ENCODE measurements at regions not wholly inside any gene's neighbourhood (a gene's known extent, or its start where the extent isn't known, plus 50 kb on each side); places are given as distances from the start of the nearest gene placed in this dataset.

DNA sequence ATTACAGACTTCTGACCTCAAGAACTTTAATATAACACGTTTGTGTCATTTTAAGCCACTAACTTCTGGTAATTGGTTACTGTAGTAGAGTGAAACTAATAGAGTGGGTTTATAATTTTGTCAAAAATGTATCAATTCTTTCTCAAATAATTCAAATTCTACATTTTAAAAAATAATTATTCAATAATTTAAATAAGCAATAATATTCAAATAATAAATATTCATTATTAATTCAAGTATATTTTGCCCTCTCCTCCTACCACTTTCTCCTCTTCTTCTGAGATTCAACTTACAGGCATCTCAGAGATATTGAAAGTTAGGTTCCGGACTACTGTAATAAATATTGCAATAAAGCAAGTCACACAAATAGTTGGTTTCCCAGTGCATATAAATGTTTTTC, 1107.1 kb downstream of the KCNT2 start:
- Histone ChIP-seq H3K36me3 (ENCODE audit: control insufficient read depth, insufficient read depth, low read length) (no peaks in the 10 kb centered on the region), H3K4me3 (ENCODE audit: low read depth, low read length) (no peak overlapping the region), H3K27me3 (ENCODE audit: control insufficient read depth, insufficient read depth, low read length) (no peaks in the 10 kb centered on the region)
- TF ChIP-seq, protein P1, sequence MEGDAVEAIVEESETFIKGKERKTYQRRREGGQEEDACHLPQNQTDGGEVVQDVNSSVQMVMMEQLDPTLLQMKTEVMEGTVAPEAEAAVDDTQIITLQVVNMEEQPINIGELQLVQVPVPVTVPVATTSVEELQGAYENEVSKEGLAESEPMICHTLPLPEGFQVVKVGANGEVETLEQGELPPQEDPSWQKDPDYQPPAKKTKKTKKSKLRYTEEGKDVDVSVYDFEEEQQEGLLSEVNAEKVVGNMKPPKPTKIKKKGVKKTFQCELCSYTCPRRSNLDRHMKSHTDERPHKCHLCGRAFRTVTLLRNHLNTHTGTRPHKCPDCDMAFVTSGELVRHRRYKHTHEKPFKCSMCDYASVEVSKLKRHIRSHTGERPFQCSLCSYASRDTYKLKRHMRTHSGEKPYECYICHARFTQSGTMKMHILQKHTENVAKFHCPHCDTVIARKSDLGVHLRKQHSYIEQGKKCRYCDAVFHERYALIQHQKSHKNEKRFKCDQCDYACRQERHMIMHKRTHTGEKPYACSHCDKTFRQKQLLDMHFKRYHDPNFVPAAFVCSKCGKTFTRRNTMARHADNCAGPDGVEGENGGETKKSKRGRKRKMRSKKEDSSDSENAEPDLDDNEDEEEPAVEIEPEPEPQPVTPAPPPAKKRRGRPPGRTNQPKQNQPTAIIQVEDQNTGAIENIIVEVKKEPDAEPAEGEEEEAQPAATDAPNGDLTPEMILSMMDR (IDR thresholded peaks at IDR 0.05; ENCODE audit: insufficient read depth, low read length, severe bottlenecking) = no peak
- DNase-seq (ENCODE audit: low read depth) (no peak), FAIRE-seq (no peak)

DNA sequence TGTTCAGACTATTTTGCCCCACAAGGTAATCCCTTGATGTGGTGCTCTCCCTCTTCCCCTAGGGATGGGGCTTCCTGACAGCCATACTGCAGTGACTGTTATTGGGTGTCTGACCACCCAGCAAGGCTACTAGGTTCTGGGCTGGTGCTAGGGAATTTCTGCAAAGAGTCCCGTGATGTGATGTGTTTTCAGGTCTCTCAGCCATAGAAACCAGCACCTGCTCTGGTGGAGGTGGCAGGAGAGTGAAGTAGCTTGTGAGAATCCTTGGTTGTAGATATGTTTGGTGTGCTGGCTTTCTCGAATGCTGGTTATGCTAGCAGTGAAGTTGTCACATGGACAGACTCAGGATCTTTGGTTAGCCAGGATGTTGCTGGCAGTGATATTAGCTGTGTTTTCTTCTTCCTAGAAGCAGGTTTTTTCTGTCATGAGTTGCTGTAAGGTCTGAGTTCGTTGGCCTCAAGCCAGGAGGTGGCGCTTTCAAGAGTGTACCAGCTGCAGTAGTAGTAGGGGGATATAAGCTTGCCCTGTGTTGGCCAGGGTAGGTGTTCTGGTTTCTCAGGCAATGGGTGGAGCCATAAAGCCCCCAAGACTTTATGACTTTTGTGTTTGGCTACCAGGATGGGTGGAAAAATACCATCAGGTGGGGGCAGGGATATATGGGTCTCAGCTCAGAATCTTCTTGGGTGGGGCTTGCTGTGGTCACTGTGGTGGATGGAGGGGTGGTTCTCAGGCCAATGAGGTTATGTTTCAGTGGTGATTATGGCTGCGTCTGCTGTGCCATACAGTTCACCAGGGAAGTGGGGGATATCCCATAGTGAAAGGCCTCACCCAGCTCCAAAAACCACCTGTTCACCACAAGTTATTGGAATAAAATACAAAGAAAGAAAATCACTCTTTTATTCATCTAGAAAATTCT, 1112.3 kb downstream of the KCNT2 start:
- FAIRE-seq (no peak), DNase-seq (ENCODE audit: low read depth) (no peak)
- no peak overlapping the region for H3K4me3 ChIP-seq (ENCODE audit: low read depth, low read length)
- TF ChIP-seq, protein P1 (IDR thresholded peaks at IDR 0.05; ENCODE audit: insufficient read depth, low read length, severe bottlenecking) = no peak
- H3K36me3 ChIP-seq (ENCODE audit: control insufficient read depth, insufficient read depth, low read length) = no peaks in the 10 kb centered on the region
- H3K27me3 ChIP-seq (ENCODE audit: control insufficient read depth, insufficient read depth, low read length) = no peaks in the 10 kb centered on the region

DNA sequence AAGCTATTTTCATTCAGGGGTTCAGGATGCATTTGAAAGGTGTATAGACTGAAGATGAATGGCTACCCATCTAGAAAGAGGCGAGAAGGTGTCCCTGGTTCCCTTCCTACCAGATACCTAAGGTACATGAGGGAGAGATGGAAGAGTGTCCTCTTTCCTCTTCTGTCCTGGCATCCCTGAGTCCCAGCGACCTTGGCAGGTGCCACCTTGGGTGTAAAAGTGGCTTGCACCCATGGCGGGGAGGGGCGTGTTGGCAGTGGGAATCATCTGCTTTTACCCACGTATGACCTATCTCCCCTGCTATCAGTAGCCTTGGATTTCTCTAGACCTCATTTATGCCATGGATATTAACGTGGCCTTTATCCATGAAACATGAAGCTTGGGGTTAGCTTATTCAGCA, 1126.1 kb downstream of the KCNT2 start:
- TF ChIP-seq, protein P1 (IDR thresholded peaks at IDR 0.05; ENCODE audit: insufficient read depth, low read length, severe bottlenecking) = no peak
- DNase-seq (ENCODE audit: low read depth) = no peak
- H3K27me3 ChIP-seq (ENCODE audit: control insufficient read depth, insufficient read depth, low read length) = no peaks in the 10 kb centered on the region
- no peak for FAIRE-seq
- no peaks in the 10 kb centered on the region for H3K36me3 ChIP-seq (ENCODE audit: control insufficient read depth, insufficient read depth, low read length)
- no peak overlapping the region for H3K4me3 ChIP-seq (ENCODE audit: low read depth, low read length)

DNA sequence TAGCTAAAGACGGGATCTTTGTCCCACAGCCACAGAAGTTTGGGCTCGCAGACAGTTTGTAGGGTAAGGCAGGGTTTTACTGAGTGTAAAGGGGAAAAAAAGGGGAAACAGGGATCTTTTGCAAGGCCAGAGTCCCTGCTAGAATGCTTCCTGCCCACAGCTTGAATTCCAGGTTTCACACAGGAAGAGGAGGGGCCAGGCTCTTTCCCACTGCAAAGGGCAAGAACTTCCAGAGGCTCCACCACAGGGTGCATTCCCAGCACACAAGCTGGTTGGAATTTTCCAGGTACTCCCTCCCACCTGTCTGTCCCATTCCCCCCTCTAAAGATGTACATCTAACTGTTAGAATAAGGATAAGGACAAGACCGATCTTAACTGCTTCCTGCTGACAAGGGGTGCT, 1126.9 kb downstream of the KCNT2 start:
- no peaks in the 10 kb centered on the region for H3K36me3 ChIP-seq (ENCODE audit: control insufficient read depth, insufficient read depth, low read length)
- no peak for FAIRE-seq
- no peak for DNase-seq (ENCODE audit: low read depth)
- TF ChIP-seq, protein P1 (IDR thresholded peaks at IDR 0.05; ENCODE audit: insufficient read depth, low read length, severe bottlenecking) = no peak
- H3K4me3 ChIP-seq (ENCODE audit: low read depth, low read length) = no peak overlapping the region
- no peaks in the 10 kb centered on the region for H3K27me3 ChIP-seq (ENCODE audit: control insufficient read depth, insufficient read depth, low read length)

DNA sequence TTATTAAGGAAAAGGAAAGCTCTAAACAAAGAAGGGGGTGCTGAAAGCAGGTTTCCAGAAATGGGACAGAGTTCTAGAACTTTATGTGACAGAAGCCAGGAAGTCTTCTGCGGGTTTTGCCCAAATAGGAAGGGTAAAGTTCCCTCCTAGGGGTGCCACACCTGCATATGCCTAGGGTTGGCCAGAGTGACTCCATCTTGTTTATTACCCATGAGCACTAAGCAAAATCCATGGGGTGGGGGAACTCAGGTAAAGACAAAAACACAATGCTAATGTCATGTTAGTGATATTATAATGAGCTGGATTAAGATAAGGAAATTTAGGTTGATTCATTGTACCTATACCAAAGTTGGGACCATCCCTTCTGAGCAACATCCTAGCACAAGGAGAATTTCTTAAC, 1132.7 kb downstream of the KCNT2 start:
- H3K36me3 ChIP-seq (ENCODE audit: control insufficient read depth, insufficient read depth, low read length) = no peaks in the 10 kb centered on the region
- DNase-seq (ENCODE audit: low read depth) = no peak
- no peak overlapping the region for H3K4me3 ChIP-seq (ENCODE audit: low read depth, low read length)
- FAIRE-seq = no peak
- no peaks in the 10 kb centered on the region for H3K27me3 ChIP-seq (ENCODE audit: control insufficient read depth, insufficient read depth, low read length)
- TF ChIP-seq, protein P1 (IDR thresholded peaks at IDR 0.05; ENCODE audit: insufficient read depth, low read length, severe bottlenecking) = no peak

All from bronchial epithelial cell (primary cell).